Endothelial cell of umbilical vein (primary cell): ENCODE measurements at regions not wholly inside any gene's neighbourhood (a gene's known extent, or its start where the extent isn't known, plus 50 kb on each side); places are given as distances from the start of the nearest gene placed in this dataset.

Source experiments
- BruUV-seq: library from RNA; stranded (reverse); fragments of 400-500 nt; replicated peaks from 2 replicates; lab custom pipeline; 2021; lab: Mats Ljungman, UMichigan
- CTCF ChIA-PET: fragments of 300-600, 350-600 bp; sonication (Branson Sonifier 250); formaldehyde crosslinking; loops from one replicate; lab custom pipeline; 2021; ENCODE audit warnings: antibody characterized with exemption, inconsistent platforms; lab: Charles Lee
- POLR2A ChIA-PET: fragments of 300-600, 350-600 bp; sonication (Branson Sonifier 250); formaldehyde crosslinking; loops from one replicate; lab custom pipeline; 2021; ENCODE audit warnings: antibody characterized with exemption, inconsistent platforms; lab: Charles Lee
- DNase-seq: peaks from one replicate; pipeline ENCODE4 v3.0.0-alpha.2; 2011; ENCODE audit warnings: low read depth, low spot score
- FAIRE-seq: peaks from 2 replicates; lab custom pipeline; 2011; peaks lifted over from hg19 to GRCh38; lab: Jason Lieb, UNC
- H2AFZ ChIP-seq: 2 replicates; pipeline ENCODE4 v1.6.0; 2012; ENCODE audit warnings: low read depth, low read length, control low read depth, inconsistent platforms
- H3K27ac ChIP-seq: 2 replicates; pipeline ENCODE4 v1.5.1; 2011; ENCODE audit warnings: low read depth, mild to moderate bottlenecking, control low read depth, low read length, moderate library complexity; ENCODE audit not compliant: insufficient read depth
- H3K27me3 ChIP-seq, 2 experiments: 2 replicates each; pipeline versions ENCODE4 v1.6.0 to v1.6.1; 2011; ENCODE audit warnings: low read length in 2 of 2, mixed read lengths in 1 of 2; ENCODE audit not compliant: control insufficient read depth in 2 of 2, insufficient read depth in 2 of 2
- H3K36me3 ChIP-seq, 2 experiments: 2 replicates in 1 of 2; 3 replicates in 1 of 2; pipeline ENCODE4 v1.5.1; 2011; ENCODE audit warnings: low read length in 2 of 2, mild to moderate bottlenecking in 1 of 2, moderate library complexity in 1 of 2; ENCODE audit not compliant: control insufficient read depth in 2 of 2, insufficient read depth in 2 of 2; ENCODE audit errors: extremely low read depth in 1 of 2
- H3K4me1 ChIP-seq: 3 replicates; pipeline ENCODE4 v1.5.1; 2011; ENCODE audit warnings: mild to moderate bottlenecking, low read length; ENCODE audit not compliant: control insufficient read depth, insufficient read depth; ENCODE audit errors: extremely low read depth
- H3K4me2 ChIP-seq: 2 replicates; pipeline ENCODE4 v1.6.1; 2011; ENCODE audit warnings: low read length, control low read depth, mixed read lengths; ENCODE audit not compliant: insufficient read depth
- H3K4me3 ChIP-seq, 3 experiments: fragments of 200-600 bp in 1 of 3; sonication (generic), shearing (Covaris generic) in 1 of 3; replicated peaks in 1 of 3; 2 replicates each; pipeline ENCODE4 v1.5.1; 2011 to 2016; ENCODE audit warnings: control low read depth in 3 of 3, low read length in 3 of 3, mild to moderate bottlenecking in 2 of 3, inconsistent platforms in 1 of 3, low read depth in 1 of 3, moderate library complexity in 1 of 3; ENCODE audit not compliant: insufficient read depth in 1 of 3
- H3K79me2 ChIP-seq: 2 replicates; pipeline ENCODE4 v1.6.0; 2012; ENCODE audit warnings: low read length, inconsistent platforms; ENCODE audit not compliant: control insufficient read depth, insufficient read depth
- H3K9ac ChIP-seq: replicated peaks from 2 replicates; pipeline ENCODE3; 2011; ENCODE audit warnings: low read length, control low read depth; ENCODE audit not compliant: insufficient read depth; ENCODE audit errors: extremely low read depth
- H3K9me1 ChIP-seq: replicated peaks from 3 replicates; pipeline ENCODE4 v1.6.0; 2011; ENCODE audit warnings: mild to moderate bottlenecking, low read length; ENCODE audit not compliant: control insufficient read depth, insufficient read depth; ENCODE audit errors: extremely low read depth
- H3K9me3 ChIP-seq: replicated peaks from 2 replicates; pipeline ENCODE4 v1.5.1; 2012; ENCODE audit warnings: low read length, inconsistent platforms; ENCODE audit not compliant: control insufficient read depth, insufficient read depth
- H4K20me1 ChIP-seq: replicated peaks from 2 replicates; pipeline ENCODE3; 2011; ENCODE audit warnings: mild to moderate bottlenecking, low read length; ENCODE audit not compliant: control insufficient read depth, insufficient read depth; ENCODE audit errors: extremely low read depth
- EZH2 ChIP-seq: IDR thresholded peaks from 2 replicates; pipeline ENCODE4 v1.6.1; 2012; ENCODE audit warnings: borderline replicate concordance, low read depth, mild to moderate bottlenecking, moderate library complexity, low read length, inconsistent platforms; ENCODE audit not compliant: severe bottlenecking
- GATA2 ChIP-seq: IDR thresholded peaks from 2 replicates; pipeline ENCODE4 v1.7.0; 2011; ENCODE audit warnings: low read depth, mild to moderate bottlenecking, moderate library complexity, mixed read lengths, low read length; ENCODE audit not compliant: insufficient read length, insufficient read depth
- JUN ChIP-seq: IDR thresholded peaks from 2 replicates; pipeline ENCODE4 v1.6.1; 2011; ENCODE audit warnings: borderline replicate concordance, low read depth; ENCODE audit not compliant: insufficient read length, insufficient read depth
- MYC ChIP-seq: IDR thresholded peaks from one replicate; pipeline ENCODE4 v1.6.1; 2011; ENCODE audit warnings: mild to moderate bottlenecking, low read depth, low read length
- POLR2A ChIP-seq: IDR thresholded peaks from 2 replicates; pipeline ENCODE4 v1.6.1; 2012; ENCODE audit warnings: low read depth, mild to moderate bottlenecking, control low read depth, low read length
- POLR2AphosphoS5 ChIP-seq: IDR thresholded peaks from 2 replicates; pipeline ENCODE4 v1.6.1; 2012; ENCODE audit warnings: low read depth, mild to moderate bottlenecking, control low read depth, low read length, moderate library complexity; ENCODE audit not compliant: insufficient read depth
- dilution Hi-C: fragments of 300-500 bp; cut with MboI; formaldehyde crosslinking; loops from one replicate; pipeline ENCODE4 v1.15.0; 2019; ENCODE audit warnings: low sequenced_read_pairs; ENCODE audit not compliant: extremely low pct_ligation_motif_present
- intact Hi-C: fragments of 100-400 bp; cut with micrococcal nuclease; formaldehyde crosslinking; loops from one replicate; pipeline ENCODE4 v1.10.0; 2022
- TF ChIP-seq, protein P1 (sequence below), 2 donors: IDR thresholded peaks; 1 replicate in 1 of 2; 2 replicates in 1 of 2; pipeline ENCODE4 v1.5.1; 2011; ENCODE audit warnings: low read length in 2 of 2, mild to moderate bottlenecking in 2 of 2, moderate library complexity in 2 of 2, control low read depth in 1 of 2, inconsistent platforms in 1 of 2, low read depth in 1 of 2; ENCODE audit not compliant: insufficient read depth in 1 of 2; ENCODE audit errors: extremely low read depth in 1 of 2
- TF ChIP-seq, protein P2 (sequence below): IDR thresholded peaks from 2 replicates; pipeline ENCODE4 v1.6.1; 2011; ENCODE audit not compliant: insufficient read depth, insufficient read length

DNA sequence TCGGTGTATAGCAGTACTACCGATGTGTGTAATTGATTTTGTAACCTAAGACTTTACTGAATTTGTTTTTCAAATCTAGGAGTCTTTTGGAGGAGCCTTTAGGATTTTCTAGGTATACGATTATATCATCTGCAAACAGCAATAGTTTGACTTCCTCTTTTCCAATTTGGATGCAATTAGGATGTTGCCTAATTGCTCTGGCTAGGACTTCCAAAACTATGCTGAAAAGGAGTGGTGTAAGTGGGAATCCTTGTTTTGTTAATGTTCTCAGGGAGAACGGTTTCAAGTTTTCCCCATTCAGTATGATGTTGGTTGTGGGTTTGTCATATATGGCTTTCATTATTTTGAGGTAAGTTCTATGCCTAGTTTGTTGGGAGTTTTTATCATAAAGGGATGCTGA lies 171.6 kb upstream of the PDE3A start:
- ChIA-PET POLR2A (no interaction called here), CTCF (interaction anchor here (1.0 to 1.3 kb wide), 2 partner anchors 8 to 353 kb away, joined by 3 to 4 read pairs; no protein-coding TSS in a partner anchor)
- intact Hi-C loops = no loop called here
- H3K27me3 ChIP-seq = no peaks in the 10 kb centered on the region
- no peak overlapping the region for H3K27ac ChIP-seq
- no peaks in the 10 kb centered on the region for H4K20me1 ChIP-seq
- H3K9me1 ChIP-seq = no peaks in the 10 kb centered on the region
- H3K9ac ChIP-seq = no peak overlapping the region
- DNase-seq = no peak
- no peak for FAIRE-seq
- no peaks in the 10 kb centered on the region for H3K4me1 ChIP-seq
- no peak overlapping the region for H3K4me3 ChIP-seq
- H3K79me2 ChIP-seq = no peaks in the 10 kb centered on the region
- no peaks in the 10 kb centered on the region for H3K9me3 ChIP-seq
- no peak overlapping the region for H3K4me2 ChIP-seq
- no peak overlapping the region for H2AFZ ChIP-seq
- TF ChIP-seq MYC = no peak
- TF ChIP-seq, protein P1, sequence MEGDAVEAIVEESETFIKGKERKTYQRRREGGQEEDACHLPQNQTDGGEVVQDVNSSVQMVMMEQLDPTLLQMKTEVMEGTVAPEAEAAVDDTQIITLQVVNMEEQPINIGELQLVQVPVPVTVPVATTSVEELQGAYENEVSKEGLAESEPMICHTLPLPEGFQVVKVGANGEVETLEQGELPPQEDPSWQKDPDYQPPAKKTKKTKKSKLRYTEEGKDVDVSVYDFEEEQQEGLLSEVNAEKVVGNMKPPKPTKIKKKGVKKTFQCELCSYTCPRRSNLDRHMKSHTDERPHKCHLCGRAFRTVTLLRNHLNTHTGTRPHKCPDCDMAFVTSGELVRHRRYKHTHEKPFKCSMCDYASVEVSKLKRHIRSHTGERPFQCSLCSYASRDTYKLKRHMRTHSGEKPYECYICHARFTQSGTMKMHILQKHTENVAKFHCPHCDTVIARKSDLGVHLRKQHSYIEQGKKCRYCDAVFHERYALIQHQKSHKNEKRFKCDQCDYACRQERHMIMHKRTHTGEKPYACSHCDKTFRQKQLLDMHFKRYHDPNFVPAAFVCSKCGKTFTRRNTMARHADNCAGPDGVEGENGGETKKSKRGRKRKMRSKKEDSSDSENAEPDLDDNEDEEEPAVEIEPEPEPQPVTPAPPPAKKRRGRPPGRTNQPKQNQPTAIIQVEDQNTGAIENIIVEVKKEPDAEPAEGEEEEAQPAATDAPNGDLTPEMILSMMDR (IDR thresholded peaks at IDR 0.05; ENCODE audit: extremely low read depth in 1 of 2, insufficient read depth in 1 of 2, low read depth in 1 of 2, low read length in 2 of 2) = no peak
- no peak for TF ChIP-seq JUN
- no peak for TF ChIP-seq POLR2A
- BruUV-seq = no TSS peak
- H3K36me3 ChIP-seq = no peaks in the 10 kb centered on the region
- dilution Hi-C loops = no loop called here

DNA sequence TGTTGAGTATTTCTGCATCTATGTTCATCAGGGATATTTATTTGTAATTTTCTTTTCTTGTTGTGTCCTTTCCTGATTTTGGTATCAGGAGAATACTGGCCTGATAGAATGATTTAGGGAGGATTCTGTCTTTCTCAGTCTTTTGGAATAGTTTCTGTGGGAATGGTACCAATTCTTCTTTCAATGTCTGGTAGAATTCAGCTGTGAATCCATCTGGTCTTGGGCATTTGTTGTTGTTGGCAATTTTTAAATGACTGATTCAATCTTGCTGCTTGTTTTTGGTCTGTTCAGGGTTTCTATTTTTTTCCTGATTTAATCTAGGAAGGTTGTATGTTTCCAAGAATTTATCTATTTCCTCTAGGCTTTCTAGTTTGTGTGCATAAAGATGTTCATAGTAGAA lies 170.9 kb upstream of the PDE3A start:
- Histone ChIP-seq H3K4me3 (no peak overlapping the region), H3K9me3 (no peaks in the 10 kb centered on the region), H3K9me1 (no peaks in the 10 kb centered on the region), H3K27ac (no peak overlapping the region), H3K4me1 (no peaks in the 10 kb centered on the region), H3K27me3 (no peaks in the 10 kb centered on the region), H2AFZ (no peak overlapping the region), H3K9ac (no peak overlapping the region), H3K36me3 (no peaks in the 10 kb centered on the region), H4K20me1 (no peaks in the 10 kb centered on the region), H3K4me2 (no peak overlapping the region), H3K79me2 (no peaks in the 10 kb centered on the region)
- no peak for TF ChIP-seq GATA2
- TF ChIP-seq POLR2AphosphoS5 = no peak
- no peak for TF ChIP-seq JUN
- TF ChIP-seq POLR2A = no peak
- TF ChIP-seq, protein P2, sequence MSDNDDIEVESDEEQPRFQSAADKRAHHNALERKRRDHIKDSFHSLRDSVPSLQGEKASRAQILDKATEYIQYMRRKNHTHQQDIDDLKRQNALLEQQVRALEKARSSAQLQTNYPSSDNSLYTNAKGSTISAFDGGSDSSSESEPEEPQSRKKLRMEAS = no peak
- TF ChIP-seq EZH2 = no peak
- TF ChIP-seq, protein P1 (IDR thresholded peaks at IDR 0.05; ENCODE audit: extremely low read depth in 1 of 2, insufficient read depth in 1 of 2, low read depth in 1 of 2, low read length in 2 of 2) = no peak
- peak; percentile 54 for DNase-seq
- no TSS peak for BruUV-seq
- dilution Hi-C loops (no loop called here), intact Hi-C loops (no loop called here)
- ChIA-PET POLR2A (no interaction called here), CTCF (interaction anchor here (1.0 to 1.3 kb wide), 2 partner anchors 8 to 352 kb away, joined by 3 to 4 read pairs; no protein-coding TSS in a partner anchor)
- no peak for FAIRE-seq
